ENCODE measurements at regions not wholly inside any gene's neighbourhood (a gene's known extent, or its start where the extent isn't known, plus 50 kb on each side); places are given as distances from the start of the nearest gene placed in this dataset.

- no peaks in the 10 kb centered on the region for H3K27me3 Mint-ChIP-seq
- H3K36me3 Mint-ChIP-seq = no peaks in the 10 kb centered on the region
- no peak for DNase-seq (ENCODE audit: extremely low spot score, unreplicated experiment)
- H3K4me3 Mint-ChIP-seq = no peak overlapping the region
- peaks cover 6% of the 10 kb centered on the region for H3K9me3 Mint-ChIP-seq
- TF ChIP-seq CTCF (conservative IDR thresholded peaks at IDR 0.05) = no peak
- no peak overlapping the region for H3K27ac Mint-ChIP-seq
- no peaks in the 10 kb centered on the region for H3K4me1 Mint-ChIP-seq (ENCODE audit: unreplicated experiment)
Measured at GRCh38 chr12:41893491-41893890, 251.2 kb downstream of the GXYLT1 start.

DNA sequence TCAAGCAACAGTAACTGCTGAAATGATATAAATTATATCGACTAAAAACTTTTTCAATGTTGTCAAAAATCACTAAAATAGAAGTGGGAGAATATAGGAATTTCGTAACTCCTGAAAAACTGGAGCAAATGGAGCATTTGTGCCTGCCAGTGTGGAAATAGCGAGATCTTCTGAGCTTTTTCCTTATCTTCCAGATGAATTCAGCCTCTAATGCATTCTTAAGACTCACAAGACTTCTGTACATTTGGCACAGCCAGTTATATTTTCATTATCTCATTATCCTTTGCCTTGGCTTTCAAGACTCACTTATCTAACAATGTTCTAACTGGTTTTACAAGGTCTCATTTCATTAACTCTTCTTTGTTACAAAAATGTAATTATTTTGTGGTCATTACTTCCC, 252.4 kb downstream of the GXYLT1 start:
- no peak for TF ChIP-seq CTCF (conservative IDR thresholded peaks at IDR 0.05)
- no peaks in the 10 kb centered on the region for H3K27me3 Mint-ChIP-seq
- H3K4me3 Mint-ChIP-seq = no peak overlapping the region
- no peaks in the 10 kb centered on the region for H3K4me1 Mint-ChIP-seq (ENCODE audit: unreplicated experiment)
- H3K36me3 Mint-ChIP-seq = no peaks in the 10 kb centered on the region
- no peak for DNase-seq (ENCODE audit: extremely low spot score, unreplicated experiment)
- no peak overlapping the region for H3K27ac Mint-ChIP-seq
- H3K9me3 Mint-ChIP-seq = no peaks in the 10 kb centered on the region

- Mint-ChIP-seq H3K9me3 (no peaks in the 10 kb centered on the region), H3K4me3 (no peak overlapping the region), H3K27me3 (no peaks in the 10 kb centered on the region), H3K27ac (no peak overlapping the region), H3K36me3 (no peaks in the 10 kb centered on the region), H3K4me1 (ENCODE audit: unreplicated experiment) (no peaks in the 10 kb centered on the region)
- no peak for DNase-seq (ENCODE audit: extremely low spot score, unreplicated experiment)
- TF ChIP-seq CTCF (conservative IDR thresholded peaks at IDR 0.05) = no peak
Measured at GRCh38 chr12:41891226-41891625, 253.4 kb downstream of the GXYLT1 start.

GRCh38 chr12:41888285-41888684, 256.4 kb downstream of the GXYLT1 start:
- no peaks in the 10 kb centered on the region for H3K9me3 Mint-ChIP-seq
- H3K4me1 Mint-ChIP-seq (ENCODE audit: unreplicated experiment) = no peaks in the 10 kb centered on the region
- H3K27ac Mint-ChIP-seq = no peak overlapping the region
- H3K36me3 Mint-ChIP-seq = no peaks in the 10 kb centered on the region
- DNase-seq (ENCODE audit: extremely low spot score, unreplicated experiment) = no peak
- no peaks in the 10 kb centered on the region for H3K27me3 Mint-ChIP-seq
- H3K4me3 Mint-ChIP-seq = no peak overlapping the region
- TF ChIP-seq CTCF (conservative IDR thresholded peaks at IDR 0.05) = no peak

- H3K27me3 Mint-ChIP-seq = no peaks in the 10 kb centered on the region
- H3K9me3 Mint-ChIP-seq = peaks cover 6% of the 10 kb centered on the region
- H3K4me3 Mint-ChIP-seq = no peak overlapping the region
- DNase-seq (ENCODE audit: extremely low spot score, unreplicated experiment) = no peak
- H3K36me3 Mint-ChIP-seq = no peaks in the 10 kb centered on the region
- no peaks in the 10 kb centered on the region for H3K4me1 Mint-ChIP-seq (ENCODE audit: unreplicated experiment)
- TF ChIP-seq CTCF (conservative IDR thresholded peaks at IDR 0.05) = no peak
- H3K27ac Mint-ChIP-seq = no peak overlapping the region
Measured at GRCh38 chr12:41881891-41882805, 262.5 kb downstream of the GXYLT1 start.
